Lung (tissue), 11 donors: ENCODE measurements at regions not wholly inside any gene's neighbourhood (a gene's known extent, or its start where the extent isn't known, plus 50 kb on each side); places are given as distances from the start of the nearest gene placed in this dataset.

Experiments used
- ATAC-seq: fragments of 200-7000 bp; cut with Tn5 transposase; one replicate; pipeline ENCODE4 v1.9.1; 2020; ENCODE audit warnings: moderate number of reproducible peaks; ENCODE audit not compliant: insufficient read depth, low FRiP score
- DNase-seq, 3 donors: peaks; one replicate each; pipeline ENCODE4 v3.0.0-alpha.2; 2013 to 2017
- H3K27ac ChIP-seq, 2 donors: one replicate each; pipeline ENCODE4 v1.5.1; 2013; ENCODE audit warnings: mild to moderate bottlenecking in 2 of 2, moderate library complexity in 2 of 2, control low read depth in 1 of 2, inconsistent platforms in 1 of 2, low read depth in 1 of 2, low read length in 1 of 2
- H3K27me3 ChIP-seq, 3 donors: one replicate each; pipeline ENCODE4 v1.5.1; 2013; ENCODE audit warnings: low read length in 2 of 3; ENCODE audit not compliant: control insufficient read depth in 3 of 3, insufficient read depth in 3 of 3
- H3K36me3 ChIP-seq, 4 donors: one replicate each; pipeline ENCODE4 v1.5.1; 2013; ENCODE audit warnings: low read length in 4 of 4, mild to moderate bottlenecking in 1 of 4, moderate library complexity in 1 of 4; ENCODE audit not compliant: control insufficient read depth in 4 of 4, insufficient read depth in 4 of 4
- H3K4me1 ChIP-seq, 5 donors: one replicate each; pipeline ENCODE4 v1.5.1; 2013; ENCODE audit warnings: low read length in 5 of 5, mild to moderate bottlenecking in 2 of 5, moderate library complexity in 1 of 5; ENCODE audit not compliant: control insufficient read depth in 5 of 5, insufficient read depth in 5 of 5
- H3K4me3 ChIP-seq: one replicate; pipeline ENCODE4 v1.5.1; 2013; ENCODE audit warnings: mild to moderate bottlenecking, control low read depth, moderate library complexity
- H3K9ac ChIP-seq, 2 donors: one replicate each; pipeline ENCODE4 v1.5.1; 2013; ENCODE audit warnings: low read length in 2 of 2, control low read depth in 1 of 2; ENCODE audit not compliant: insufficient read depth in 1 of 2
- H3K9me3 ChIP-seq, 4 donors: one replicate each; pipeline ENCODE4 v1.5.1; 2013; ENCODE audit warnings: low read length in 3 of 4, mild to moderate bottlenecking in 1 of 4, moderate library complexity in 1 of 4; ENCODE audit not compliant: control insufficient read depth in 4 of 4, insufficient read depth in 3 of 4
- CTCF ChIP-seq: IDR thresholded peaks from 2 replicates; pipeline ENCODE4 v1.5.1; 2012; ENCODE audit warnings: mild to moderate bottlenecking; ENCODE audit errors: control extremely low read depth, extremely low read depth
- WGBS, 2 donors: extraction: QIAGEN DNeasy Blood & Tissue Kit; methylation state at CpG; one replicate each; pipeline ENCODE4 v1.1.7; 2013; 5-methylcytosine and 5-hydroxymethylcytosine counted together
- donor health status: control.
- donor health status: control.
- donor health status: Bipolar disorder and iron deficiency.
- donor health status: healthy.
- donor health status: DM: yes; HTN: yes; CAD: no.

- 85 to 96% methylated on average over 3 of the region's 3 CpGs for WGBS, 2 donors
- no peak for TF ChIP-seq CTCF
These were observed 83.6 kb upstream of the CADM1 start for GRCh38 chr11:115587718-115588342.

GRCh38 chr11:115585361-115586024 is 81.3 kb upstream of the CADM1 start:
- 90 to 91% methylated on average over 11 of the region's 11 CpGs for WGBS, 2 donors
- H3K9ac ChIP-seq: no peak overlapping the region
- ATAC-seq (no peak), DNase-seq (no peak)
- H3K4me3 ChIP-seq: no peak overlapping the region
- peaks cover 0 to 3% (median 0%) of the 10 kb centered on the region in 4 donors for H3K9me3 ChIP-seq
- H3K27ac ChIP-seq: no peak overlapping the region
- TF ChIP-seq CTCF: no peak
- H3K36me3 ChIP-seq: no peaks in the 10 kb centered on the region
- H3K27me3 ChIP-seq: no peaks in the 10 kb centered on the region
- H3K4me1 ChIP-seq: peaks cover 0 to 11% (median 8%) of the 10 kb centered on the region in 5 donors

More at GRCh38 chr11:115587718-115588342, 83.6 kb upstream of the CADM1 start:
- no peaks in the 10 kb centered on the region for H3K27me3 ChIP-seq
- H3K36me3 ChIP-seq: no peaks in the 10 kb centered on the region
- no peak for DNase-seq
- peaks cover 0 to 5% (median 0%) of the 10 kb centered on the region in 4 donors for H3K9me3 ChIP-seq
- no peak overlapping the region for H3K27ac ChIP-seq
- peaks cover 0 to 5% (median 0%) of the 10 kb centered on the region in 5 donors for H3K4me1 ChIP-seq
- ATAC-seq: no peak
- H3K4me3 ChIP-seq: no peak overlapping the region
- no peak overlapping the region for H3K9ac ChIP-seq

- H3K4me1 ChIP-seq: peaks cover 0 to 8% (median 6%) of the 10 kb centered on the region in 5 donors
- TF ChIP-seq CTCF: no peak
- no peaks in the 10 kb centered on the region for H3K9me3 ChIP-seq
- DNase-seq: peak in 2 of 3 donors; percentile 21 to 56
- H3K36me3 ChIP-seq: no peaks in the 10 kb centered on the region
- no peak overlapping the region for H3K27ac ChIP-seq
- H3K9ac ChIP-seq: no peak overlapping the region
- H3K27me3 ChIP-seq: no peaks in the 10 kb centered on the region
- no peak overlapping the region for H3K4me3 ChIP-seq
- WGBS, 2 donors: 66 to 80% methylated on average over 20 of the region's 20 CpGs
- ATAC-seq: no peak
These were observed 77.8 kb upstream of the CADM1 start for GRCh38 chr11:115581871-115582639.
